Right lobe of liver (tissue), 6 donors: ENCODE measurements at regions not wholly inside any gene's neighbourhood (a gene's known extent, or its start where the extent isn't known, plus 50 kb on each side); places are given as distances from the start of the nearest gene placed in this dataset.
A peak's percentile ranks its signal among the peaks of the same experiment; 100 is the strongest.

Source experiments
- ATAC-seq, 4 donors: fragments of 200-7000 bp; cut with Tn5 transposase; one replicate each; pipeline ENCODE4 v1.9.1; 2020; ENCODE audit warnings: mild to moderate bottlenecking in 4 of 4, moderate library complexity in 4 of 4
- DNase-seq, 3 donors: peaks; one replicate each; pipeline ENCODE4 v3.0.0-alpha.2; 2020
- H3K27ac ChIP-seq, 3 donors: fragments of 200-600 bp; one replicate each; pipeline ENCODE4 v1.8.0; 2022
- H3K27me3 ChIP-seq, 2 donors: fragments of 200-600 bp; one replicate each; pipeline ENCODE4 v1.8.0; 2022
- H3K36me3 ChIP-seq, 4 donors: fragments of 200-600 bp; sonication (generic) in 1 of 4; one replicate each; pipeline versions ENCODE4 v1.5.1 to v1.8.0; 2017 to 2022; ENCODE audit warnings: control low read depth in 1 of 4
- H3K4me1 ChIP-seq, 4 donors: fragments of 200-600 bp; sonication (generic) in 1 of 4; one replicate each; pipeline versions ENCODE4 v1.5.1 to v1.8.0; 2017 to 2022; ENCODE audit warnings: control low read depth in 1 of 4
- H3K4me3 ChIP-seq, 3 donors: fragments of 200-600 bp; one replicate each; pipeline ENCODE4 v1.8.0; 2022
- H3K9me3 ChIP-seq, 4 donors: fragments of 200-600 bp; sonication (generic) in 1 of 4; one replicate each; pipeline versions ENCODE4 v1.5.1 to v1.8.0; 2017 to 2022; ENCODE audit warnings: control low read depth in 1 of 4
- POLR2A ChIP-seq: fragments of 450-650 bp; IDR thresholded peaks from one replicate; pipeline ENCODE4 v1.6.1; 2017; ENCODE audit warnings: antibody characterized with exemption, mild to moderate bottlenecking
- WGBS: methylation state at CpG from one replicate; pipeline ENCODE4 v1.1.6; 2018; ENCODE audit warnings: low coverage, low lambda C conversion rate; ENCODE audit not compliant: insufficient coverage; ENCODE audit errors: missing lambda C conversion rate; 5-methylcytosine and 5-hydroxymethylcytosine counted together
- intact Hi-C, 2 donors: fragments of 100-400 bp; cut with DNase I; formaldehyde crosslinking; loops; one replicate each; pipeline versions ENCODE4 v1.11.2 to v1.14.1; 2022
- TF ChIP-seq, protein P1 (sequence below), 4 donors: fragments of 200-600 bp in 3 of 4; fragments of 450-650 bp in 1 of 4; IDR thresholded peaks; one replicate each; pipeline versions ENCODE4 v1.5.1 to v1.8.0; 2016 to 2022; ENCODE audit warnings: antibody characterized with exemption in 4 of 4, mild to moderate bottlenecking in 2 of 4
- donor health status: DM: no; HTN: yes; CAD: no.
- donor health status: DM: no; HTN: no; CAD: no.
- donor health status: DM: no; HTN: no; CAD: no.
- donor health status: DM: no; HTN: yes; CAD: no.
- donor health status: DM: no; HTN: yes; CAD: no.

GRCh38 chr2:20928617-20929016 lies 105.7 kb upstream of the LDAH start:
- ATAC-seq (no peak), DNase-seq (no peak)
- no peak overlapping the region for H3K4me3 ChIP-seq
- no peak overlapping the region for H3K27ac ChIP-seq
- TF ChIP-seq POLR2A = no peak
- TF ChIP-seq, protein P1, sequence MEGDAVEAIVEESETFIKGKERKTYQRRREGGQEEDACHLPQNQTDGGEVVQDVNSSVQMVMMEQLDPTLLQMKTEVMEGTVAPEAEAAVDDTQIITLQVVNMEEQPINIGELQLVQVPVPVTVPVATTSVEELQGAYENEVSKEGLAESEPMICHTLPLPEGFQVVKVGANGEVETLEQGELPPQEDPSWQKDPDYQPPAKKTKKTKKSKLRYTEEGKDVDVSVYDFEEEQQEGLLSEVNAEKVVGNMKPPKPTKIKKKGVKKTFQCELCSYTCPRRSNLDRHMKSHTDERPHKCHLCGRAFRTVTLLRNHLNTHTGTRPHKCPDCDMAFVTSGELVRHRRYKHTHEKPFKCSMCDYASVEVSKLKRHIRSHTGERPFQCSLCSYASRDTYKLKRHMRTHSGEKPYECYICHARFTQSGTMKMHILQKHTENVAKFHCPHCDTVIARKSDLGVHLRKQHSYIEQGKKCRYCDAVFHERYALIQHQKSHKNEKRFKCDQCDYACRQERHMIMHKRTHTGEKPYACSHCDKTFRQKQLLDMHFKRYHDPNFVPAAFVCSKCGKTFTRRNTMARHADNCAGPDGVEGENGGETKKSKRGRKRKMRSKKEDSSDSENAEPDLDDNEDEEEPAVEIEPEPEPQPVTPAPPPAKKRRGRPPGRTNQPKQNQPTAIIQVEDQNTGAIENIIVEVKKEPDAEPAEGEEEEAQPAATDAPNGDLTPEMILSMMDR (IDR thresholded peaks at IDR 0.05) = no peak
- H3K27me3 ChIP-seq = no peaks in the 10 kb centered on the region
- no peaks in the 10 kb centered on the region for H3K9me3 ChIP-seq
- 50% methylated on average over 1 of the region's 3 CpGs for WGBS
- intact Hi-C loops = no loop called here
- H3K36me3 ChIP-seq = no peaks in the 10 kb centered on the region
- no peaks in the 10 kb centered on the region for H3K4me1 ChIP-seq

GRCh38 chr2:20925265-20925889 lies 102.5 kb upstream of the LDAH start:
- H3K4me1 ChIP-seq = no peaks in the 10 kb centered on the region
- DNase-seq = no peak
- no peaks in the 10 kb centered on the region for H3K27me3 ChIP-seq
- TF ChIP-seq POLR2A = no peak
- TF ChIP-seq, protein P1 (IDR thresholded peaks at IDR 0.05) = no peak
- intact Hi-C loops = no loop called here
- no peaks in the 10 kb centered on the region for H3K9me3 ChIP-seq
- ATAC-seq = peak in 1 of 4 donors; percentile 36
- 67% methylated on average over 4 of the region's 5 CpGs for WGBS
- no peak overlapping the region for H3K27ac ChIP-seq
- H3K4me3 ChIP-seq = no peak overlapping the region
- H3K36me3 ChIP-seq = no peaks in the 10 kb centered on the region

DNA sequence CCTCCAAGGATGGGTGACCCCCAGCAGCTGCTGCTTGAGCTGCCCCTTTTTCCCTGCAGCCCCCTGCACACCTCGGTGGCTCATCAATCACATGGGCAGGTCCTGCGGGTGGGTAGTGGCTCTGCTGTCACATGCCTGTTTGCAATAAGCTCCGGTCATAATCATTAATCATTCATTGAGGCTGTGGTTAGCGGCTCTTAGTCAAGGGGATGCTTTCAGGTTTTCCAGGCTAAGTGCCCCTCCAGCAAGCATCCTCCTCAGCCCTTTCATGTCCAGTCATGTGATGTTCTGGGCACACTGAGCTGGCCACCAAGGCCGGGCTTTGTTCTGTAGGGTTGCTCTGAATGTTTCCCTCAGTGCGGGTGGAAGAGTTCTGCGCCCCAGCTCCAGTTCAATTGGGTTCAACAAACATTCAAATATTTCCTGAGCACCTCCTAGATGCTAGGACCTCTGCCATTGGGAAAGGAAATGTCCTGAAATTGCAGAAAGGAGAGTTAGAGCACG lies 96.4 kb upstream of the LDAH start:
- intact Hi-C loops = no loop called here
- Histone ChIP-seq H3K27ac (no peak overlapping the region), H3K27me3 (no peaks in the 10 kb centered on the region), H3K4me1 (no peaks in the 10 kb centered on the region), H3K4me3 (no peak overlapping the region), H3K36me3 (no peaks in the 10 kb centered on the region), H3K9me3 (no peaks in the 10 kb centered on the region)
- 78% methylated on average over 1 of the region's 8 CpGs for WGBS
- DNase-seq (no peak), ATAC-seq (no peak)
- no peak for TF ChIP-seq POLR2A
- TF ChIP-seq, protein P1 (IDR thresholded peaks at IDR 0.05) = no peak

- no peaks in the 10 kb centered on the region for H3K9me3 ChIP-seq
- H3K27me3 ChIP-seq = no peaks in the 10 kb centered on the region
- no peak overlapping the region for H3K27ac ChIP-seq
- ATAC-seq (no peak), DNase-seq (no peak)
- intact Hi-C loops = no loop called here
- no peak overlapping the region for H3K4me3 ChIP-seq
- 56% methylated on average over 7 of the region's 11 CpGs for WGBS
- no peaks in the 10 kb centered on the region for H3K4me1 ChIP-seq
- H3K36me3 ChIP-seq = no peaks in the 10 kb centered on the region
- TF ChIP-seq, protein P1 (IDR thresholded peaks at IDR 0.05) = no peak
- TF ChIP-seq POLR2A = no peak
Observed at GRCh38 chr2:20917719-20918572, 95.0 kb upstream of the LDAH start.
